GM12878 (cell line): ENCODE measurements at regions not wholly inside any gene's neighbourhood (a gene's known extent, or its start where the extent isn't known, plus 50 kb on each side); places are given as distances from the start of the nearest gene placed in this dataset.

Source experiments
- ATAC-seq: fragments of 200-7000 bp; cut with Tn5 transposase; 3 replicates; pipeline ENCODE4 v1.9.1; 2020; ENCODE audit warnings: mild to moderate bottlenecking, moderate library complexity
- BruUV-seq: library from RNA; stranded (reverse); fragments of 400-500 nt; replicated peaks from 2 replicates; lab custom pipeline; 2021; lab: Mats Ljungman, UMichigan
- CTCF ChIA-PET: fragments of 300-600 bp; sonication (Branson Sonifier 250); formaldehyde crosslinking; extraction: SDS; loops from one replicate; lab custom pipeline; 2021; ENCODE audit warnings: inconsistent platforms; lab: Yijun Ruan, JAX
- POLR2A ChIA-PET: fragments of 350-600 bp; formaldehyde crosslinking; extraction: SDS; loops from one replicate; lab custom pipeline; 2021; ENCODE audit warnings: inconsistent platforms; lab: Charles Lee
- RAD21 ChIA-PET: fragments of 300-600 bp; sonication (Branson Sonifier 250); formaldehyde crosslinking; loops from one replicate; lab custom pipeline; 2023; ENCODE audit warnings: antibody characterized with exemption; ENCODE audit not compliant: unreplicated experiment; lab: Charles Lee
- SMC1A ChIA-PET: fragments of 300-600 bp; sonication (Branson Sonifier 250); formaldehyde crosslinking; loops from one replicate; lab custom pipeline; 2023; ENCODE audit not compliant: unreplicated experiment, uncharacterized antibody; lab: Charles Lee
- DNase-seq: peaks from one replicate; pipeline ENCODE4 v3.0.0-alpha.2; 2011; ENCODE audit warnings: low read depth, low spot score
- FAIRE-seq: peaks from 3 replicates; lab custom pipeline; 2011; peaks lifted over from hg19 to GRCh38; lab: Jason Lieb, UNC
- H2AFZ ChIP-seq: 2 replicates; pipeline ENCODE4 v1.6.0; 2011; ENCODE audit warnings: low read depth, low read length, control low read depth; ENCODE audit not compliant: control insufficient read depth
- H3K27ac ChIP-seq: 2 replicates; pipeline ENCODE4 v1.5.1; 2011; ENCODE audit warnings: control low read depth; ENCODE audit not compliant: control insufficient read depth, insufficient read depth
- H3K27me3 ChIP-seq, 2 experiments: replicated peaks in 1 of 2; 2 replicates each; pipeline versions ENCODE4 v1.6.0 to v1.6.1; 2011; ENCODE audit warnings: low read length in 1 of 2; ENCODE audit not compliant: control insufficient read depth in 2 of 2, insufficient read depth in 2 of 2
- H3K36me3 ChIP-seq, 2 experiments: 2 replicates each; pipeline ENCODE4 v1.5.1; 2011; ENCODE audit warnings: low read length in 1 of 2; ENCODE audit not compliant: control insufficient read depth in 2 of 2, insufficient read depth in 2 of 2
- H3K4me1 ChIP-seq: 2 replicates; pipeline ENCODE4 v1.6.1; 2011; ENCODE audit warnings: mild to moderate bottlenecking, low read length, moderate library complexity, mixed read lengths; ENCODE audit not compliant: control insufficient read depth, insufficient read depth
- H3K4me2 ChIP-seq: 2 replicates; pipeline ENCODE4 v1.6.0; 2011; ENCODE audit warnings: control low read depth; ENCODE audit not compliant: control insufficient read depth, insufficient read depth
- H3K4me3 ChIP-seq: fragments of 200-600 bp; sonication (generic); 2 replicates; pipeline ENCODE4 v1.5.1; 2016
- H3K79me2 ChIP-seq: 2 replicates; pipeline ENCODE4 v1.6.0; 2011; ENCODE audit warnings: low read length; ENCODE audit not compliant: control insufficient read depth, insufficient read depth
- H3K9ac ChIP-seq: 2 replicates; pipeline ENCODE4 v1.8.0; 2011; ENCODE audit warnings: low read length, control low read depth, mixed read lengths; ENCODE audit not compliant: control insufficient read depth, insufficient read depth
- H3K9me3 ChIP-seq: replicated peaks from 3 replicates; pipeline ENCODE4 v1.5.1; 2011; ENCODE audit warnings: mild to moderate bottlenecking, low read length; ENCODE audit not compliant: control insufficient read depth, insufficient read depth
- H4K20me1 ChIP-seq: 2 replicates; pipeline ENCODE4 v1.6.0; 2011; ENCODE audit not compliant: control insufficient read depth, insufficient read depth
- FOXM1 ChIP-seq: IDR thresholded peaks from 2 replicates; pipeline ENCODE4 v1.6.1; 2012; ENCODE audit warnings: low read depth, mild to moderate bottlenecking, inconsistent platforms, low read length, moderate library complexity
- HDAC2 ChIP-seq: fragments of 200-600 bp; sonication (generic); IDR thresholded peaks from 2 replicates; pipeline ENCODE4 v1.6.1; 2017
- LARP7 ChIP-seq: fragments of 450-650 bp; IDR thresholded peaks from 2 replicates; pipeline ENCODE4 v1.6.1; 2017; ENCODE audit warnings: mild to moderate bottlenecking
- MYB ChIP-seq: fragments of 150-350 bp; IDR thresholded peaks from 2 replicates; pipeline ENCODE4 v1.6.1; 2014; ENCODE audit warnings: mild to moderate bottlenecking, low read depth, low read length, borderline replicate concordance
- NFIC ChIP-seq: IDR thresholded peaks from 2 replicates; pipeline ENCODE4 v1.6.1; 2012; ENCODE audit warnings: low read depth, mild to moderate bottlenecking, inconsistent platforms, low read length, moderate library complexity
- RCOR1 ChIP-seq: conservative IDR thresholded peaks from 2 replicates; pipeline ENCODE4 v1.6.1; 2012; ENCODE audit warnings: low read depth, low read length, improper control_type of control experiment
- SIN3A ChIP-seq: IDR thresholded peaks from 2 replicates; pipeline ENCODE4 v1.6.1; 2012; ENCODE audit warnings: low read depth, low read length, improper control_type of control experiment
- SP1 ChIP-seq: IDR thresholded peaks from one replicate; pipeline ENCODE4 v1.6.1; 2011; ENCODE audit warnings: low read depth, low read length
- SRF ChIP-seq, 2 experiments: IDR thresholded peaks; 2 replicates each; pipeline ENCODE4 v1.6.1; 2011; ENCODE audit warnings: low read depth in 2 of 2, low read length in 2 of 2, mild to moderate bottlenecking in 1 of 2, moderate library complexity in 1 of 2
- TCF3 ChIP-seq: IDR thresholded peaks from 2 replicates; pipeline ENCODE4 v1.6.1; 2012; ENCODE audit warnings: low read depth, mild to moderate bottlenecking, low read length, borderline replicate concordance; ENCODE audit not compliant: insufficient read depth
- ZNF217 ChIP-seq: fragments of 450-650 bp; IDR thresholded peaks from 2 replicates; pipeline ENCODE4 v1.6.1; 2017; ENCODE audit warnings: antibody characterized with exemption, mild to moderate bottlenecking
- ZZZ3 ChIP-seq: IDR thresholded peaks from 2 replicates; pipeline ENCODE4 v1.6.1; 2011; ENCODE audit warnings: low read depth; ENCODE audit not compliant: control insufficient read depth, insufficient read length
- WGBS: methylation state at CpG from one replicate; pipeline ENCODE4 v1.1.6; 2016; ENCODE audit warnings: low lambda C conversion rate; ENCODE audit not compliant: insufficient replicate concordance, insufficient coverage; ENCODE audit errors: missing lambda C conversion rate; 5-methylcytosine and 5-hydroxymethylcytosine counted together
- in situ Hi-C: fragments of 300-500 bp; cut with MboI; formaldehyde crosslinking; loops from 9 replicates; pipeline ENCODE4 v1.14.3; 2018; ENCODE audit warnings: mixed read lengths
- intact Hi-C: fragments of 100-400 bp; cut with micrococcal nuclease; formaldehyde crosslinking; loops from one replicate; pipeline ENCODE4 v1.14.2; 2022; ENCODE audit not compliant: unreplicated experiment
- TF ChIP-seq, protein P1 (sequence below): fragments of 450-650 bp; formaldehyde crosslinking; IDR thresholded peaks from 2 replicates; pipeline ENCODE4 v1.5.0; 2022; ENCODE audit warnings: mild to moderate bottlenecking, missing genetic modification characterization
- TF ChIP-seq, protein P2 (sequence below): fragments of 450-650 bp; IDR thresholded peaks from 2 replicates; pipeline ENCODE4 v1.6.1; 2017; ENCODE audit warnings: low read depth, mild to moderate bottlenecking, moderate library complexity

DNA sequence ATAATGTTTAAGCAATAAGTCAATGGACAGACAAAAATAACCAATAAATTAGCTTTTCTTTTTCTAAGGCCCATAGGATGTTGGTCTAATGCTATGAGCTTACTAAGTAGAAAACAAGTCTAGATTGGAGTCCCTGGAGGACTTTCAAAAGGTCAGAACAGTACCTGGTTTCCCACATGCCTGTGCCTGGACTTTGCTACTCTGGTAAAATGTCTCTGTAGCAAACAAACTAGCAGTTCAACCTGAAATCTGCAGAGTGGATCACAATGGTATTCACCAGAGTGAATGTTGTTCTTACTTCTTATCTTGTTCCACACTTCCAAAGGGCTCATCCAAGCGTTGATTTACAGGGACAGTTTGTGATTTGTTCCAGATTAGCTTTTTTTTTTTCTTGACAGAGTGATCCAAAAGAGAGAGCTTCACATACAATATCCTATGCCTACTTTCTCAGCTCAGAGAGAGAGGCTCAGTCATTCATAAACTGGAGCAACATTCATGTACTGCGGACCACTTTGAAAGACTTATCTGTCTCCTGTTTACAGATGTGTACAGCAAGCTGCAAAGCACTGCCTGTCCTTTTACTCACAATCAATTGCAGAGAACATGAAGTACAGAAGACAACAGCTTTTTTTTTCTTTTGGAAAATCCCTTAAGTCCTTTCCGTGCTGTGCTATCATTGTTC, 466.1 kb downstream of the SPATA31D1 start:
- H3K9me3 ChIP-seq = no peaks in the 10 kb centered on the region
- in situ Hi-C loops (no loop called here), intact Hi-C loops (no loop called here)
- H3K4me3 ChIP-seq = no peak overlapping the region
- no TSS peak for BruUV-seq
- no peak overlapping the region for H2AFZ ChIP-seq
- no peaks in the 10 kb centered on the region for H3K4me1 ChIP-seq
- WGBS = 38% methylated on average over 3 of the region's 3 CpGs
- no peak overlapping the region for H3K9ac ChIP-seq
- ChIA-PET CTCF (no interaction called here), POLR2A (no interaction called here), RAD21 (no interaction called here), SMC1A (no interaction called here)
- H3K4me2 ChIP-seq = no peak overlapping the region
- no peaks in the 10 kb centered on the region for H3K36me3 ChIP-seq
- TF ChIP-seq TCF3 (no peak), ZZZ3 (no peak), SP1 (no peak), MYB (no peak), SIN3A (no peak), FOXM1 (no peak), HDAC2 (no peak), NFIC (no peak), ZNF217 (no peak), RCOR1 (no peak), LARP7 (no peak), SRF (IDR thresholded peaks at IDR 0.05; ENCODE audit: low read depth in 2 of 2, low read length in 2 of 2) (no peak)
- TF ChIP-seq, protein P1, sequence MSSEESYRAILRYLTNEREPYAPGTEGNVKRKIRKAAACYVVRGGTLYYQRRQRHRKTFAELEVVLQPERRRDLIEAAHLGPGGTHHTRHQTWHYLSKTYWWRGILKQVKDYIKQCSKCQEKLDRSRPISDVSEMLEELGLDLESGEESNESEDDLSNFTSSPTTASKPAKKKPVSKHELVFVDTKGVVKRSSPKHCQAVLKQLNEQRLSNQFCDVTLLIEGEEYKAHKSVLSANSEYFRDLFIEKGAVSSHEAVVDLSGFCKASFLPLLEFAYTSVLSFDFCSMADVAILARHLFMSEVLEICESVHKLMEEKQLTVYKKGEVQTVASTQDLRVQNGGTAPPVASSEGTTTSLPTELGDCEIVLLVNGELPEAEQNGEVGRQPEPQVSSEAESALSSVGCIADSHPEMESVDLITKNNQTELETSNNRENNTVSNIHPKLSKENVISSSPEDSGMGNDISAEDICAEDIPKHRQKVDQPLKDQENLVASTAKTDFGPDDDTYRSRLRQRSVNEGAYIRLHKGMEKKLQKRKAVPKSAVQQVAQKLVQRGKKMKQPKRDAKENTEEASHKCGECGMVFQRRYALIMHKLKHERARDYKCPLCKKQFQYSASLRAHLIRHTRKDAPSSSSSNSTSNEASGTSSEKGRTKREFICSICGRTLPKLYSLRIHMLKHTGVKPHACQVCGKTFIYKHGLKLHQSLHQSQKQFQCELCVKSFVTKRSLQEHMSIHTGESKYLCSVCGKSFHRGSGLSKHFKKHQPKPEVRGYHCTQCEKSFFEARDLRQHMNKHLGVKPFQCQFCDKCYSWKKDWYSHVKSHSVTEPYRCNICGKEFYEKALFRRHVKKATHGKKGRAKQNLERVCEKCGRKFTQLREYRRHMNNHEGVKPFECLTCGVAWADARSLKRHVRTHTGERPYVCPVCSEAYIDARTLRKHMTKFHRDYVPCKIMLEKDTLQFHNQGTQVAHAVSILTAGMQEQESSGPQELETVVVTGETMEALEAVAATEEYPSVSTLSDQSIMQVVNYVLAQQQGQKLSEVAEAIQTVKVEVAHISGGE (CRISPR knock-in tag) = no peak
- TF ChIP-seq, protein P2, sequence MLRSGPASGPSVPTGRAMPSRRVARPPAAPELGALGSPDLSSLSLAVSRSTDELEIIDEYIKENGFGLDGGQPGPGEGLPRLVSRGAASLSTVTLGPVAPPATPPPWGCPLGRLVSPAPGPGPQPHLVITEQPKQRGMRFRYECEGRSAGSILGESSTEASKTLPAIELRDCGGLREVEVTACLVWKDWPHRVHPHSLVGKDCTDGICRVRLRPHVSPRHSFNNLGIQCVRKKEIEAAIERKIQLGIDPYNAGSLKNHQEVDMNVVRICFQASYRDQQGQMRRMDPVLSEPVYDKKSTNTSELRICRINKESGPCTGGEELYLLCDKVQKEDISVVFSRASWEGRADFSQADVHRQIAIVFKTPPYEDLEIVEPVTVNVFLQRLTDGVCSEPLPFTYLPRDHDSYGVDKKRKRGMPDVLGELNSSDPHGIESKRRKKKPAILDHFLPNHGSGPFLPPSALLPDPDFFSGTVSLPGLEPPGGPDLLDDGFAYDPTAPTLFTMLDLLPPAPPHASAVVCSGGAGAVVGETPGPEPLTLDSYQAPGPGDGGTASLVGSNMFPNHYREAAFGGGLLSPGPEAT = no peak
- H4K20me1 ChIP-seq = no peaks in the 10 kb centered on the region
- no peaks in the 10 kb centered on the region for H3K27me3 ChIP-seq
- no peak overlapping the region for H3K27ac ChIP-seq
- FAIRE-seq = no peak
- DNase-seq = no peak
- no peak for ATAC-seq
- no peaks in the 10 kb centered on the region for H3K79me2 ChIP-seq
